CD14-positive monocyte (primary cell): ENCODE measurements at regions not wholly inside any gene's neighbourhood (a gene's known extent, or its start where the extent isn't known, plus 50 kb on each side); places are given as distances from the start of the nearest gene placed in this dataset.

Source experiments
- DNase-seq, 3 donors: peaks; one replicate each; pipeline ENCODE4 v3.0.0-alpha.2; 2011 to 2022
- H2AFZ ChIP-seq: 2 replicates; pipeline ENCODE4 v1.6.0; 2012; ENCODE audit warnings: mild to moderate bottlenecking, low read depth, low read length, inconsistent platforms; ENCODE audit not compliant: insufficient read depth, poor library complexity, severe bottlenecking
- H3K27ac ChIP-seq, 2 donors: 1 replicate in 1 of 2; 2 replicates in 1 of 2; pipeline ENCODE4 v1.5.1; 2012 to 2013; ENCODE audit warnings: low read length in 2 of 2, control low read depth in 1 of 2, inconsistent platforms in 1 of 2, low read depth in 1 of 2, mild to moderate bottlenecking in 1 of 2
- H3K27me3 ChIP-seq, 2 donors: one replicate each; pipeline versions ENCODE4 v1.6.0 to v1.6.1; 2011 to 2013; ENCODE audit warnings: low read length in 2 of 2; ENCODE audit not compliant: control insufficient read depth in 2 of 2, insufficient read depth in 2 of 2
- H3K36me3 ChIP-seq, 2 donors: replicated peaks in 1 of 2; 1 replicate in 1 of 2; 2 replicates in 1 of 2; pipeline versions ENCODE4 v1.5.1 to v1.6.1; 2012 to 2013; ENCODE audit warnings: low read length in 2 of 2, control low read depth in 1 of 2, inconsistent platforms in 1 of 2, mild to moderate bottlenecking in 1 of 2; ENCODE audit not compliant: insufficient read depth in 2 of 2, control insufficient read depth in 1 of 2
- H3K4me1 ChIP-seq, 2 donors: 1 replicate in 1 of 2; 2 replicates in 1 of 2; pipeline versions ENCODE4 v1.5.1 to v1.6.1; 2012 to 2013; ENCODE audit warnings: low read length in 2 of 2, control low read depth in 1 of 2, inconsistent platforms in 1 of 2, mild to moderate bottlenecking in 1 of 2, moderate library complexity in 1 of 2; ENCODE audit not compliant: insufficient read depth in 2 of 2, control insufficient read depth in 1 of 2
- H3K4me2 ChIP-seq: replicated peaks from 2 replicates; pipeline ENCODE3; 2012; ENCODE audit warnings: low read length, moderate library complexity, mild to moderate bottlenecking; ENCODE audit not compliant: poor library complexity, severe bottlenecking; ENCODE audit errors: extremely low read depth
- H3K4me3 ChIP-seq, 3 experiments: fragments of 200-600 bp in 1 of 3; sonication (generic) in 1 of 3; replicated peaks in 1 of 3; 1 replicate in 2 of 3; 2 replicates in 1 of 3; pipeline ENCODE4 v1.5.1; 2011 to 2013; ENCODE audit warnings: low read length in 3 of 3, mild to moderate bottlenecking in 3 of 3, control low read depth in 2 of 3, low read depth in 2 of 3, inconsistent platforms in 1 of 3, moderate library complexity in 1 of 3
- H3K79me2 ChIP-seq: 2 replicates; pipeline ENCODE4 v1.6.0; 2012; ENCODE audit warnings: mild to moderate bottlenecking, control low read depth, inconsistent platforms, low read length, moderate library complexity; ENCODE audit not compliant: insufficient read depth
- H3K9ac ChIP-seq: 2 replicates; pipeline ENCODE4 v1.6.0; 2017; ENCODE audit warnings: low read length, mild to moderate bottlenecking; ENCODE audit not compliant: insufficient read depth, poor library complexity, severe bottlenecking
- H3K9me3 ChIP-seq, 2 donors: replicated peaks in 1 of 2; 1 replicate in 1 of 2; 2 replicates in 1 of 2; pipeline versions ENCODE4 v1.5.1 to v1.6.1; 2012 to 2013; ENCODE audit warnings: low read length in 2 of 2, control low read depth in 1 of 2; ENCODE audit not compliant: control insufficient read depth in 1 of 2, insufficient read depth in 1 of 2
- H4K20me1 ChIP-seq: 2 replicates; pipeline ENCODE4 v1.6.0; 2012; ENCODE audit warnings: mild to moderate bottlenecking, low read length, control low read depth, moderate library complexity; ENCODE audit not compliant: insufficient read depth
- H3K27ac Mint-ChIP-seq, 7 donors: one replicate each; pipeline ENCODE4 v1.8.0; 2020; ENCODE audit warnings: mild to moderate bottlenecking in 7 of 7, mixed read lengths in 7 of 7, moderate library complexity in 6 of 7, inconsistent platforms in 2 of 7
- H3K27me3 Mint-ChIP-seq, 3 donors: one replicate each; pipeline ENCODE4 v1.8.0; 2021 to 2022; ENCODE audit warnings: low read depth in 3 of 3, mild to moderate bottlenecking in 3 of 3, mixed read lengths in 3 of 3, moderate library complexity in 3 of 3, inconsistent platforms in 1 of 3
- H3K36me3 Mint-ChIP-seq, 2 donors: one replicate each; pipeline ENCODE4 v1.8.0; 2020; ENCODE audit warnings: mixed read lengths in 2 of 2, inconsistent platforms in 1 of 2, mild to moderate bottlenecking in 1 of 2
- H3K4me1 Mint-ChIP-seq: one replicate; pipeline ENCODE4 v1.8.0; 2020; ENCODE audit warnings: mild to moderate bottlenecking, mixed read lengths
- H3K4me3 Mint-ChIP-seq, 2 donors: one replicate each; pipeline ENCODE4 v1.8.0; 2020; ENCODE audit warnings: mild to moderate bottlenecking in 2 of 2, mixed read lengths in 2 of 2, moderate library complexity in 1 of 2
- H3K9me3 Mint-ChIP-seq, 7 donors: one replicate each; pipeline ENCODE4 v1.8.0; 2020 to 2022; ENCODE audit warnings: mixed read lengths in 7 of 7, mild to moderate bottlenecking in 6 of 7, moderate library complexity in 6 of 7, inconsistent platforms in 2 of 7
- WGBS: methylation state at CpG from one replicate; pipeline ENCODE4 v1.1.5; 2013; ENCODE audit warnings: missing lambda C conversion rate; ENCODE audit not compliant: insufficient coverage; 5-methylcytosine and 5-hydroxymethylcytosine counted together
- intact Hi-C, 2 donors: fragments of 100-400 bp; cut with micrococcal nuclease; formaldehyde crosslinking; loops; one replicate each; pipeline versions ENCODE4 v1.15.0 to v1.15.1; 2023
- TF ChIP-seq, protein P1 (sequence below): fragments of 200-600 bp; IDR thresholded peaks from one replicate; pipeline ENCODE4 v1.8.0; 2022; ENCODE audit warnings: antibody characterized with exemption, mild to moderate bottlenecking

- Mint-ChIP-seq H3K4me1 (peaks cover 15% of the 10 kb centered on the region), H3K36me3 (no peaks in the 10 kb centered on the region), H3K27ac (no peak overlapping the region), H3K4me3 (no peak overlapping the region), H3K9me3 (peaks cover 0 to 8% (median 3%) of the 10 kb centered on the region in 7 donors), H3K27me3 (no peaks in the 10 kb centered on the region)
- Histone ChIP-seq H3K79me2 (no peaks in the 10 kb centered on the region), H3K27me3 (no peaks in the 10 kb centered on the region), H3K9ac (no peak overlapping the region), H3K4me3 (no peak overlapping the region), H3K4me2 (no peak overlapping the region), H3K9me3 (no peaks in the 10 kb centered on the region), H3K4me1 (peaks cover 3 to 10% of the 10 kb centered on the region in 2 donors), H3K36me3 (no peaks in the 10 kb centered on the region), H4K20me1 (no peaks in the 10 kb centered on the region), H2AFZ (no peak overlapping the region), H3K27ac (no peak overlapping the region)
- TF ChIP-seq, protein P1, sequence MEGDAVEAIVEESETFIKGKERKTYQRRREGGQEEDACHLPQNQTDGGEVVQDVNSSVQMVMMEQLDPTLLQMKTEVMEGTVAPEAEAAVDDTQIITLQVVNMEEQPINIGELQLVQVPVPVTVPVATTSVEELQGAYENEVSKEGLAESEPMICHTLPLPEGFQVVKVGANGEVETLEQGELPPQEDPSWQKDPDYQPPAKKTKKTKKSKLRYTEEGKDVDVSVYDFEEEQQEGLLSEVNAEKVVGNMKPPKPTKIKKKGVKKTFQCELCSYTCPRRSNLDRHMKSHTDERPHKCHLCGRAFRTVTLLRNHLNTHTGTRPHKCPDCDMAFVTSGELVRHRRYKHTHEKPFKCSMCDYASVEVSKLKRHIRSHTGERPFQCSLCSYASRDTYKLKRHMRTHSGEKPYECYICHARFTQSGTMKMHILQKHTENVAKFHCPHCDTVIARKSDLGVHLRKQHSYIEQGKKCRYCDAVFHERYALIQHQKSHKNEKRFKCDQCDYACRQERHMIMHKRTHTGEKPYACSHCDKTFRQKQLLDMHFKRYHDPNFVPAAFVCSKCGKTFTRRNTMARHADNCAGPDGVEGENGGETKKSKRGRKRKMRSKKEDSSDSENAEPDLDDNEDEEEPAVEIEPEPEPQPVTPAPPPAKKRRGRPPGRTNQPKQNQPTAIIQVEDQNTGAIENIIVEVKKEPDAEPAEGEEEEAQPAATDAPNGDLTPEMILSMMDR: no peak
- WGBS: no CpG with 5 or more reads among the region's 4 CpGs
- DNase-seq: peak in 1 of 3 donors; percentile 5
- intact Hi-C loops: no loop called here
Measured at GRCh38 chr5:124824637-124825158, 78.3 kb upstream of the ZNF608 start.

GRCh38 chr5:124825250-124825982, 79.0 kb upstream of the ZNF608 start:
- Histone ChIP-seq H3K79me2 (no peaks in the 10 kb centered on the region), H3K4me3 (no peak overlapping the region), H3K9ac (no peak overlapping the region), H3K4me2 (no peak overlapping the region), H3K27me3 (no peaks in the 10 kb centered on the region), H2AFZ (no peak overlapping the region), H3K27ac (no peak overlapping the region), H3K36me3 (no peaks in the 10 kb centered on the region), H3K4me1 (peaks cover 3 to 10% of the 10 kb centered on the region in 2 donors), H3K9me3 (no peaks in the 10 kb centered on the region), H4K20me1 (no peaks in the 10 kb centered on the region)
- intact Hi-C loops: no loop called here
- 100% methylated on average over 1 of the region's 5 CpGs for WGBS
- H3K27me3 Mint-ChIP-seq: no peaks in the 10 kb centered on the region
- no peak for DNase-seq
- H3K4me1 Mint-ChIP-seq: peaks cover 15% of the 10 kb centered on the region
- TF ChIP-seq, protein P1: no peak
- H3K36me3 Mint-ChIP-seq: no peaks in the 10 kb centered on the region
- peaks cover 0 to 5% (median 0%) of the 10 kb centered on the region in 7 donors for H3K9me3 Mint-ChIP-seq
- H3K27ac Mint-ChIP-seq: no peak overlapping the region
- no peak overlapping the region for H3K4me3 Mint-ChIP-seq
